Activated naive CD4-positive, alpha-beta T cell treated with anti-CD3 and anti-CD28 coated beads, Interleukin-2, amount 10 ng/mL, durations not matched to agents 7 days and 5 days (primary cell): ENCODE measurements at regions not wholly inside any gene's neighbourhood (a gene's known extent, or its start where the extent isn't known, plus 50 kb on each side); places are given as distances from the start of the nearest gene placed in this dataset.
A peak's percentile ranks its signal among the peaks of the same experiment; 100 is the strongest.

Experiments
- CTCF ChIA-PET: fragments of 350-600 bp; sonication (Branson Sonifier 250); formaldehyde crosslinking; loops from one replicate; lab custom pipeline; 2021; ENCODE audit warnings: antibody characterized with exemption; lab: Charles Lee
- DNase-seq: peaks from one replicate; pipeline ENCODE4 v3.0.0-alpha.2; 2020
- H3K27ac Mint-ChIP-seq: one replicate; pipeline ENCODE4 v1.8.0; 2021; ENCODE audit warnings: mild to moderate bottlenecking, moderate library complexity, mixed read lengths
- H3K27me3 Mint-ChIP-seq: one replicate; pipeline ENCODE4 v1.8.0; 2021; ENCODE audit warnings: mild to moderate bottlenecking, mixed read lengths
- H3K36me3 Mint-ChIP-seq: one replicate; pipeline ENCODE4 v1.8.0; 2021; ENCODE audit warnings: mixed read lengths
- H3K4me1 Mint-ChIP-seq: one replicate; pipeline ENCODE4 v1.8.0; 2021; ENCODE audit warnings: mixed read lengths
- H3K4me3 Mint-ChIP-seq: one replicate; pipeline ENCODE4 v1.8.0; 2021; ENCODE audit warnings: mild to moderate bottlenecking, moderate library complexity, mixed read lengths
- H3K9me3 Mint-ChIP-seq: one replicate; pipeline ENCODE4 v1.8.0; 2021; ENCODE audit warnings: mixed read lengths

- CTCF ChIA-PET: no interaction called here
- no peak overlapping the region for H3K27ac Mint-ChIP-seq
- peaks cover 30% of the 10 kb centered on the region for H3K27me3 Mint-ChIP-seq
- no peak overlapping the region for H3K4me3 Mint-ChIP-seq
- no peaks in the 10 kb centered on the region for H3K9me3 Mint-ChIP-seq
- no peak for DNase-seq
- peaks cover 4% of the 10 kb centered on the region for H3K4me1 Mint-ChIP-seq
- no peaks in the 10 kb centered on the region for H3K36me3 Mint-ChIP-seq
Measured at GRCh38 chr6:1515280-1515679, 94.4 kb upstream of the FOXC1 start.

GRCh38 chr6:1515781-1516180, 93.9 kb upstream of the FOXC1 start:
- H3K4me3 Mint-ChIP-seq: no peak overlapping the region
- H3K4me1 Mint-ChIP-seq: peaks cover 4% of the 10 kb centered on the region
- no peak for DNase-seq
- H3K27ac Mint-ChIP-seq: no peak overlapping the region
- no peaks in the 10 kb centered on the region for H3K36me3 Mint-ChIP-seq
- H3K27me3 Mint-ChIP-seq: peaks cover 25% of the 10 kb centered on the region
- H3K9me3 Mint-ChIP-seq: no peaks in the 10 kb centered on the region
- CTCF ChIA-PET: no interaction called here

DNA sequence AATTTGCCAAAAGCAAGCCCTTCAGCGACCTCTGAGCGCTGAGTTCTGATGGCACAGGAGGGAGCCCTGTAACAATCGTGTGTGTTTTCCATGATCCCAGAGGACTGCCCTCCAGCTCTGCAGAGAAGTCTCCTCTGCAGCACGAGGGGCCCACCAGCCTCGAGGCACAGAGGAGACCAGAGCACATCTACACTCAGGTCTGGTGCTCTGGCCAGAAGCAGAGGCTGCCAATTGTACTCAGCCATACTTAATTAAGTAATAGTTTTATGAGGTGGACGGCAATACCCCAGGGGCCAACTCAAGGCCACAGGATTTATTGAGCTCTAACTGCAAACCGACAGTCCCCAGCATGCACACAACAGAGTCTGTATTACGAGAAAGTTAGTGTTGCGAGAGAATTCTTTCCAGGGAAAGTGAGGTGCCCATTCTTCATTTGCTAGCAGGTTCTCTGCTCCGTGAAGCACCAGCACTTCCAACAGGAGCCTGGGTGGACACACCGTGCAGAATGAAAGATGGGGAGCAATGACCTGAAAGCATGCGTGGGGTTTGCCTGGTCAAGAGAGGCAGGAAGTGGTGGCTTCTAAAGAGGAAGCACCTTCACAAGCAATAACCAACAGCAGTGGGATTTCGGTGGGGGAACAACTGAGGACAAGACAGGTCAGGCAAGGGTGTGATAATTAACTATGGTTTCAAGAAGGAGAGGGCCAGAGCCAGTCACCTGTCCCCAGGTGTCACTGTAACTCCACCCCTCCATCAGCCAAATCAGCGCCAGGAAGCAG, 92.8 kb upstream of the FOXC1 start:
- Mint-ChIP-seq H3K36me3 (no peaks in the 10 kb centered on the region), H3K27ac (no peak overlapping the region), H3K9me3 (no peaks in the 10 kb centered on the region), H3K27me3 (peaks cover 21% of the 10 kb centered on the region), H3K4me1 (peaks cover 4% of the 10 kb centered on the region), H3K4me3 (no peak overlapping the region)
- CTCF ChIA-PET: no interaction called here
- no peak for DNase-seq

GRCh38 chr6:1518855-1519254, 90.9 kb upstream of the FOXC1 start:
- Mint-ChIP-seq H3K4me1 (peaks cover 9% of the 10 kb centered on the region), H3K4me3 (no peak overlapping the region), H3K9me3 (no peaks in the 10 kb centered on the region), H3K27me3 (peaks cover 35% of the 10 kb centered on the region), H3K36me3 (no peaks in the 10 kb centered on the region), H3K27ac (no peak overlapping the region)
- no peak for DNase-seq
- CTCF ChIA-PET: no interaction called here

DNA sequence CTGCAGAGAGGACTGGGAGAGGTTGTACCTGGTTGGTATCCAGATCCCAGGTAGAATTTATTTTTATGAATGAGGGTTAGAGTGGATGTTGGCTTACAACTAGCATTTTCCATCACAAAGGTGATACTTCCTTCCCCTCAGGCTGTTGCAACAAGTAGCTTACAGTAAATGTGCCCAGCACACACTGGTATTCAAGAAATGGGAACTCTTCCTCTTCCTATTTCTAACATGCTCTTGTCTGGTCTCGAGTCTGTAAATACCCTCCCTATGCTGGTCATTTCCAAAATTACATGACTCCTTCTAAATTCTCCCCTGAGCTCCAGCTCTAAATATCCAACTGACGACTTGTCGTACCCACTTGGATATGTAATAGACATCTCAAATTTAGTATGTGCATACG, 90.1 kb upstream of the FOXC1 start:
- Mint-ChIP-seq H3K36me3 (no peaks in the 10 kb centered on the region), H3K27me3 (peaks cover 41% of the 10 kb centered on the region), H3K4me3 (no peak overlapping the region), H3K27ac (no peak overlapping the region), H3K9me3 (no peaks in the 10 kb centered on the region), H3K4me1 (peaks cover 17% of the 10 kb centered on the region)
- DNase-seq: no peak
- CTCF ChIA-PET: interaction anchor here (0.7 to 6.3 kb wide), 2 partner anchors 37 to 82 kb away, joined by 3 to 54 read pairs; no protein-coding TSS in a partner anchor

- peaks cover 42% of the 10 kb centered on the region for H3K4me1 Mint-ChIP-seq
- no peaks in the 10 kb centered on the region for H3K36me3 Mint-ChIP-seq
- no peak overlapping the region for H3K4me3 Mint-ChIP-seq
- DNase-seq: no peak
- CTCF ChIA-PET: interaction anchor here (1.2 to 6.3 kb wide), 5 partner anchors 13 to 73 kb away, joined by 3 to 60 read pairs (median 38); no protein-coding TSS in a partner anchor
- H3K27ac Mint-ChIP-seq: no peak overlapping the region
- no peaks in the 10 kb centered on the region for H3K9me3 Mint-ChIP-seq
- peaks cover 36% of the 10 kb centered on the region for H3K27me3 Mint-ChIP-seq
Measured at GRCh38 chr6:1522779-1523178, 86.9 kb upstream of the FOXC1 start.

DNA sequence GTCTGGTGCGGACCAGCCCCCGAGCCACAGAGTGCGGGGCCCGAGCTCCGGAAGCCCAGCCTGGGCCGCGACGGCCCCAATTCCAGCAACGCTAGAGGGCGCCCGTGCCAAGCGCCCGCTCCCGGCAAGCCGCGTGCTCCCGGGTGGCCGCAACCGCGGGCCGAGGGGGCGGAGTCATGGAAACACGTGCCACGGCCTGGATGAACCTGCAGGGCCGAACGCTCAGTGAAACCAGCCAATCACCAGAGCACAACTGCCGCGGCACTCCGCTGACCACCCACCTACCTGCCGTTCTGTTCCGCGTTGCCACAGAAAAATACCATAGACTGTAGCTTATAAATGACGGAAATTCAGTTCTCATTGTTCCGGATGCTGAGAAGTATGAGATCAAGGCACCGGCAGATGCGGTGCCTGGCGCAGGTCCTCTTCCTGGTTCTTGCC, 85.7 kb upstream of the FOXC1 start:
- Mint-ChIP-seq H3K27me3 (peaks cover 28% of the 10 kb centered on the region), H3K27ac (peak overlapping the region; percentile 84), H3K36me3 (no peaks in the 10 kb centered on the region), H3K4me3 (peak overlapping the region; percentile 40), H3K9me3 (no peaks in the 10 kb centered on the region), H3K4me1 (peaks cover 55% of the 10 kb centered on the region)
- CTCF ChIA-PET: interaction anchor here (0.6 to 6.3 kb wide), 16 partner anchors 9 to 837 kb away, joined by 3 to 60 read pairs (median 4); partner anchors contain the start of gene FOXC1
- peak; percentile 86 for DNase-seq

DNA sequence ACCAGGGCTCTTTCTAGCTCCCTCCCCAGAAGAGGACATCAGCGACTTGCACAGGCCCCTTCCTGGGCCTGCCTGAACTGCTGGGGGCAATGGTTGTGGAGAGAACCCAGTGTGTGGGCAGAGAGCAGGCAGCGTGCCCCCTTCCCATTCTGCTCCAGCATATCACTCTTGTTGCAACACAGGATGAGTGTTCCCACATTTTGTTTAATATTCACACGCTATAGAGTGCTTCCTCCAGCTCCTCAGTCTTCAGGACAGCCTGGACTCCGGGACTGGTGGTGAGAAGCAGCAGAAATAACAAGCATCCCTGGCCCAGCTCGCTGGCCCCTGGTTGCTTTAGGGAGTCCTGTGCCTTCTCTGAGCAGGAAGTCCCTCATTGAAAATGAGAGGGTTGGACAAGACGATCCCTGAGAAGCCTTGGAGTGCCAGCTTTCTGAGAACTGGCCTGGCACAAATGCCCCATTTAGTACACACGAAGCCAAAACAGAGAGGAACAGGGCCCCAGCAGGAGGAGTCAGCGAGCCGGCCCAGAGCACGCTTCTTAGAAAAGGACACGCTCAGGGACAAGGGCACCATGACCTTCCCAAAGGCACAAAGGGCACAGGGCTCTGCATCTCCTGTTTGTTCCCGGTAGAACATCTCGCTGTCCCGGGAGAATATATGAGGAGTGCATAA, 84.2 kb upstream of the FOXC1 start:
- Mint-ChIP-seq H3K36me3 (no peaks in the 10 kb centered on the region), H3K27ac (no peak overlapping the region), H3K4me3 (no peak overlapping the region), H3K4me1 (peaks cover 70% of the 10 kb centered on the region), H3K9me3 (peaks cover under 1% of the 10 kb centered on the region), H3K27me3 (peaks cover 24% of the 10 kb centered on the region)
- DNase-seq: no peak
- CTCF ChIA-PET: interaction anchor here (0.6 to 6.3 kb wide), 8 partner anchors 11 to 78 kb away, joined by 3 to 60 read pairs (median 16); no protein-coding TSS in a partner anchor

GRCh38 chr6:1526398-1527072, 83.2 kb upstream of the FOXC1 start:
- Mint-ChIP-seq H3K4me3 (no peak overlapping the region), H3K4me1 (peaks cover 74% of the 10 kb centered on the region), H3K9me3 (peaks cover 1% of the 10 kb centered on the region), H3K27ac (peak overlapping the region; percentile 57), H3K36me3 (no peaks in the 10 kb centered on the region), H3K27me3 (peaks cover 24% of the 10 kb centered on the region)
- CTCF ChIA-PET: interaction anchor here (0.7 to 2.1 kb wide), 7 partner anchors 22 to 77 kb away, joined by 3 to 12 read pairs (median 3); no protein-coding TSS in a partner anchor
- DNase-seq: no peak

DNA sequence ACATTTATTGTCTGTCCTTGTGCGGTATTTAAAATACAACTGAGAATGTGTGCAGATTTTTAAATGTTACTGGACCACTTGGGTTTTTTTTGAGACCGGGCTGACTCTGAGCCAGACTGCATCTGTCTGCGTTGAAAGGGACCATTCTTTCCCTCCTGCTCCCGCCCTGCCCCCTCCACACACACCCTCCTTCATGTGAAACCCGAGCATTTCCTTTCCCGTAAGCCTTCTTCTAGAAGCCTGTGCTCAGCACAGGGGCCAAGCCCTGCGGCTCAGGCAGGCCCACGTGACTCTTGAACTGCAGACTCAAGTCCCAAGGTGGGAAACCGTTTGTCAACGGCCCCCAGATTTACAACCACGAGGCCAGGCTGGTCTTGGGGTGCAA, 82.7 kb upstream of the FOXC1 start:
- CTCF ChIA-PET: interaction anchor here (1.0 to 2.1 kb wide), 5 partner anchors 21 to 69 kb away, joined by 3 to 12 read pairs (median 3); no protein-coding TSS in a partner anchor
- peaks cover 75% of the 10 kb centered on the region for H3K4me1 Mint-ChIP-seq
- H3K27me3 Mint-ChIP-seq: peaks cover 24% of the 10 kb centered on the region
- peaks cover 1% of the 10 kb centered on the region for H3K9me3 Mint-ChIP-seq
- DNase-seq: peak; percentile 73
- no peak overlapping the region for H3K4me3 Mint-ChIP-seq
- no peaks in the 10 kb centered on the region for H3K36me3 Mint-ChIP-seq
- H3K27ac Mint-ChIP-seq: peak overlapping the region; percentile 57

GRCh38 chr6:1535295-1535694, 74.4 kb upstream of the FOXC1 start:
- Mint-ChIP-seq H3K4me1 (peaks cover 27% of the 10 kb centered on the region), H3K27ac (peak overlapping the region; percentile 75), H3K4me3 (peak overlapping the region; percentile 27), H3K9me3 (peaks cover 1% of the 10 kb centered on the region), H3K27me3 (no peaks in the 10 kb centered on the region), H3K36me3 (no peaks in the 10 kb centered on the region)
- CTCF ChIA-PET: interaction anchor here (1.5 to 3.7 kb wide), 2 partner anchors 11 to 17 kb away, joined by 10 to 21 read pairs; no protein-coding TSS in a partner anchor
- peak; percentile 64 for DNase-seq

- CTCF ChIA-PET: interaction anchor here (3.7 kb wide), 1 partner anchor 13 kb away, joined by 21 read pairs; no protein-coding TSS in a partner anchor
- DNase-seq: no peak
Measured at GRCh38 chr6:1536526-1537429, 72.9 kb upstream of the FOXC1 start.

GRCh38 chr6:1538369-1538768, 71.3 kb upstream of the FOXC1 start:
- Mint-ChIP-seq H3K36me3 (peaks cover 5% of the 10 kb centered on the region), H3K27me3 (peaks cover 5% of the 10 kb centered on the region), H3K4me3 (no peak overlapping the region), H3K4me1 (peaks cover 20% of the 10 kb centered on the region), H3K27ac (no peak overlapping the region), H3K9me3 (peaks cover 2% of the 10 kb centered on the region)
- no peak for DNase-seq
- CTCF ChIA-PET: no interaction called here

More at GRCh38 chr6:1536526-1537429, 72.9 kb upstream of the FOXC1 start:
- H3K36me3 Mint-ChIP-seq: no peaks in the 10 kb centered on the region
- H3K9me3 Mint-ChIP-seq: no peaks in the 10 kb centered on the region
- H3K27ac Mint-ChIP-seq: peak overlapping the region; percentile 39
- H3K4me1 Mint-ChIP-seq: peaks cover 20% of the 10 kb centered on the region
- no peak overlapping the region for H3K4me3 Mint-ChIP-seq
- H3K27me3 Mint-ChIP-seq: peaks cover 3% of the 10 kb centered on the region
